Smooth muscle cell (in vitro differentiated cells): ENCODE measurements at regions not wholly inside any gene's neighbourhood (a gene's known extent, or its start where the extent isn't known, plus 50 kb on each side); places are given as distances from the start of the nearest gene placed in this dataset.

ENCODE experiments used
- DNase-seq: peaks from one replicate; lab custom pipeline; 2025; ENCODE audit not compliant: unreplicated experiment; lab: John Stamatoyannopoulos, UW
- H2AFZ ChIP-seq: fragments of 200-600 bp; sonication (generic); 2 replicates; pipeline ENCODE4 v1.6.0; 2016; ENCODE audit warnings: antibody characterized with exemption, low read depth, mild to moderate bottlenecking
- H3F3A ChIP-seq: fragments of 200-600 bp; sonication (generic); 2 replicates; pipeline ENCODE4 v1.6.0; 2017; ENCODE audit warnings: antibody characterized with exemption, low read depth
- H3K27ac ChIP-seq: fragments of 200-600 bp; sonication (generic); 2 replicates; pipeline ENCODE4 v1.5.1; 2016; ENCODE audit warnings: low read depth, mild to moderate bottlenecking
- H3K27me3 ChIP-seq: fragments of 200-600 bp; sonication (generic); 2 replicates; pipeline ENCODE4 v1.6.1; 2016; ENCODE audit warnings: low read depth, mild to moderate bottlenecking
- H3K36me3 ChIP-seq: fragments of 200-600 bp; sonication (generic); 2 replicates; pipeline ENCODE4 v1.5.1; 2016; ENCODE audit warnings: low read depth
- H3K4me1 ChIP-seq: fragments of 200-600 bp; sonication (generic); 2 replicates; pipeline ENCODE4 v1.5.1; 2016; ENCODE audit warnings: low read depth
- H3K4me2 ChIP-seq: fragments of 200-600 bp; sonication (generic); 2 replicates; pipeline ENCODE4 v1.6.0; 2016; ENCODE audit warnings: mild to moderate bottlenecking
- H3K4me3 ChIP-seq: fragments of 200-600 bp; sonication (generic); 2 replicates; pipeline ENCODE4 v1.5.1; 2016; ENCODE audit warnings: mild to moderate bottlenecking
- H3K79me2 ChIP-seq: fragments of 200-600 bp; sonication (generic); 2 replicates; pipeline ENCODE4 v1.6.0; 2016; ENCODE audit warnings: low read depth, mild to moderate bottlenecking
- H3K9ac ChIP-seq: fragments of 200-600 bp; sonication (generic); 2 replicates; pipeline ENCODE4 v1.6.0; 2016; ENCODE audit warnings: low read depth
- H3K9me3 ChIP-seq: fragments of 200-600 bp; sonication (generic); replicated peaks from 2 replicates; pipeline ENCODE4 v1.5.1; 2016; ENCODE audit warnings: low read depth
- H4K20me1 ChIP-seq: fragments of 200-600 bp; sonication (generic); 2 replicates; pipeline ENCODE4 v1.6.0; 2016; ENCODE audit warnings: low read depth
- CTCF ChIP-seq: fragments of 200-600 bp; sonication (generic); IDR thresholded peaks from 2 replicates; pipeline ENCODE4 v1.5.1; 2017; ENCODE audit warnings: borderline replicate concordance, mild to moderate bottlenecking, antibody characterized with exemption; ENCODE audit not compliant: insufficient read depth, poor library complexity, severe bottlenecking
- WGBS: methylation state at CpG from one replicate; pipeline ENCODE4 v1.1.7; 2016; ENCODE audit warnings: low lambda C conversion rate; 5-methylcytosine and 5-hydroxymethylcytosine counted together

GRCh38 chr3:194971965-194972364 lies 286.3 kb downstream of the FAM43A start:
- TF ChIP-seq CTCF = no peak
- no peaks in the 10 kb centered on the region for H3K79me2 ChIP-seq
- H3F3A ChIP-seq = no peaks in the 10 kb centered on the region
- H3K9me3 ChIP-seq = no peaks in the 10 kb centered on the region
- H3K27ac ChIP-seq = no peak overlapping the region
- no peak overlapping the region for H3K4me3 ChIP-seq
- H4K20me1 ChIP-seq = no peaks in the 10 kb centered on the region
- no peaks in the 10 kb centered on the region for H3K27me3 ChIP-seq
- 78% methylated on average over 6 of the region's 6 CpGs for WGBS
- no peak overlapping the region for H3K9ac ChIP-seq
- no peaks in the 10 kb centered on the region for H3K36me3 ChIP-seq
- H2AFZ ChIP-seq = no peak overlapping the region
- no peaks in the 10 kb centered on the region for H3K4me1 ChIP-seq
- DNase-seq = no peak
- no peak overlapping the region for H3K4me2 ChIP-seq

- Histone ChIP-seq H3K27ac (no peak overlapping the region), H3K4me3 (no peak overlapping the region), H3K36me3 (no peaks in the 10 kb centered on the region), H3K4me1 (no peaks in the 10 kb centered on the region), H3K79me2 (no peaks in the 10 kb centered on the region), H2AFZ (no peak overlapping the region), H3F3A (peaks cover 6% of the 10 kb centered on the region), H3K27me3 (no peaks in the 10 kb centered on the region), H4K20me1 (no peaks in the 10 kb centered on the region), H3K9me3 (no peaks in the 10 kb centered on the region), H3K9ac (no peak overlapping the region), H3K4me2 (no peak overlapping the region)
- WGBS = 87% methylated on average over 6 of the region's 6 CpGs
- no peak for TF ChIP-seq CTCF
- DNase-seq = no peak
Measured at GRCh38 chr3:194972641-194973040, 287.0 kb downstream of the FAM43A start.

DNA sequence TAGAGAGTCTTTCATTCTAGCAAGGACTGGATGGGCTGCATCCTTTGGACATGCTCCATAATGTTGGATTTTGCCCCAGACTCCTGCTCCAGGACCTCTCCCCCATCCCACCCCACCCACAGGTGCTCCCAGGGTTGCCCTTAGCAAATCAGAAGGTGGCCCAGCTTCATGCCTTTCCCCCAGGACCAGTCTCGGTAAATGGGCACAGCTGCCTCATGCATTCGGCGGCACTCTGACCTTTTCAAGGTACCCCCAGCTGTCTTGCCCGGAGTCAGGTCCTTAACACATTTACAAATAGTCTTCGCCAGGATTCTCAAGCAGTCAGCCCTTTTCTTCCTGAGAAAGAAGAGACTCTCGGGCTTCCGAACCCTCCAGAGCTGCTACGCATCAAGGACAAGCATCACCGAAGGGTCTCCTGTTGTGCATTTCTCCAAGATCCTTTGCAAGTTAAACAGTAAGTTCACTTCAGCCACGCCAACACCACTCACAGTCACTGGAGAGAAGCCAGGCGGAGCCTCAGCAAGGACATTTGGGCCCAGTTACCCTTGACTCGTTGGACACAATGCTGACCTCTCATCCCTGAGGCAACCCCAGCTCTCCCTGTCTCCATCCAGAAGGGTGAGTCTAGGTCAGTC lies 287.8 kb downstream of the FAM43A start:
- 90% methylated on average over 12 of the region's 12 CpGs for WGBS
- Histone ChIP-seq H2AFZ (no peak overlapping the region), H4K20me1 (no peaks in the 10 kb centered on the region), H3K79me2 (no peaks in the 10 kb centered on the region), H3K27ac (no peak overlapping the region), H3K4me1 (no peaks in the 10 kb centered on the region), H3F3A (peaks cover 6% of the 10 kb centered on the region), H3K27me3 (no peaks in the 10 kb centered on the region), H3K4me3 (no peak overlapping the region), H3K36me3 (no peaks in the 10 kb centered on the region), H3K9ac (no peak overlapping the region), H3K9me3 (no peaks in the 10 kb centered on the region), H3K4me2 (no peak overlapping the region)
- no peak for DNase-seq
- TF ChIP-seq CTCF = no peak

- Histone ChIP-seq H2AFZ (no peak overlapping the region), H3K9me3 (no peaks in the 10 kb centered on the region), H4K20me1 (no peaks in the 10 kb centered on the region), H3K27ac (no peak overlapping the region), H3K4me3 (no peak overlapping the region), H3K27me3 (no peaks in the 10 kb centered on the region), H3K4me2 (no peak overlapping the region), H3F3A (peaks cover 6% of the 10 kb centered on the region), H3K36me3 (no peaks in the 10 kb centered on the region), H3K9ac (no peak overlapping the region), H3K79me2 (no peaks in the 10 kb centered on the region), H3K4me1 (no peaks in the 10 kb centered on the region)
- TF ChIP-seq CTCF = no peak
- WGBS = 93% methylated on average over 9 of the region's 9 CpGs
- DNase-seq = no peak
Measured at GRCh38 chr3:194974468-194975135, 288.9 kb downstream of the FAM43A start.
